Stimulated activated CD4-positive, alpha-beta T cell treated with anti-CD3 and anti-CD28 coated beads, Interleukin-12 subunit alpha, Interleukin-12 subunit beta, amount 100 ng/mL, for 24 hours (primary cell): ENCODE measurements at regions not wholly inside any gene's neighbourhood (a gene's known extent, or its start where the extent isn't known, plus 50 kb on each side); places are given as distances from the start of the nearest gene placed in this dataset.
A peak's percentile ranks its signal among the peaks of the same experiment; 100 is the strongest.
"Not testable (repeated sequence)": the region's sequence is repeated elsewhere in the genome, so short reads cannot be mapped to it uniquely, and the experiment has no call there.

Source experiments
- DNase-seq, 2 experiments: peaks; one replicate each; pipeline ENCODE4 v3.0.0-alpha.2; 2020; ENCODE audit warnings: low read depth in 2 of 2

GRCh38 chr4:12701384-12701783, 782.8 kb downstream of the RAB28 start:
- DNase-seq = no peak

GRCh38 chr4:12697970-12698369, 786.2 kb downstream of the RAB28 start:
- no peak for DNase-seq

- no peak for DNase-seq
Measured at GRCh38 chr4:12692815-12693214, 791.3 kb downstream of the RAB28 start.

- DNase-seq = no peak
Measured at GRCh38 chr4:12691168-12691567, 793.0 kb downstream of the RAB28 start.

GRCh38 chr4:12689457-12689856, 794.7 kb downstream of the RAB28 start:
- no peak for DNase-seq

- no peak for DNase-seq
Measured at GRCh38 chr4:12679217-12679616, 804.9 kb downstream of the RAB28 start.

GRCh38 chr4:12674184-12674583, 810.0 kb downstream of the RAB28 start:
- no peak for DNase-seq

GRCh38 chr4:12672303-12672702, 811.8 kb downstream of the RAB28 start:
- no peak for DNase-seq

- no peak for DNase-seq
Measured at GRCh38 chr4:12658146-12658545, 826.0 kb downstream of the RAB28 start.

GRCh38 chr4:12651876-12652275, 832.3 kb downstream of the RAB28 start:
- no peak for DNase-seq

GRCh38 chr4:12645732-12646131, 838.4 kb downstream of the RAB28 start:
- no peak for DNase-seq

- no peak for DNase-seq
Measured at GRCh38 chr4:12644261-12644660, 839.9 kb downstream of the RAB28 start.

GRCh38 chr4:12636191-12636590, 847.9 kb downstream of the RAB28 start:
- no peak for DNase-seq

- DNase-seq = no peak
Measured at GRCh38 chr4:12635629-12636028, 848.5 kb downstream of the RAB28 start.

- peak; percentile 63 to 75 for DNase-seq
Measured at GRCh38 chr4:12633053-12633651, 851.0 kb downstream of the RAB28 start.

GRCh38 chr4:12615822-12616221, 868.3 kb downstream of the RAB28 start:
- no peak for DNase-seq

- DNase-seq = no peak
Measured at GRCh38 chr4:12612876-12613275, 871.3 kb downstream of the RAB28 start.

GRCh38 chr4:12609212-12609875, 874.8 kb downstream of the RAB28 start:
- not testable (repeated sequence) for DNase-seq

- DNase-seq = no peak
Measured at GRCh38 chr4:12595986-12596385, 888.2 kb downstream of the RAB28 start.

GRCh38 chr4:12595489-12595888, 888.7 kb downstream of the RAB28 start:
- DNase-seq = no peak

GRCh38 chr4:12588582-12588981, 895.6 kb downstream of the RAB28 start:
- DNase-seq = no peak

- no peak for DNase-seq
Measured at GRCh38 chr4:12586242-12587006, 897.7 kb downstream of the RAB28 start.
